HCT116 (cell line): ENCODE measurements at regions not wholly inside any gene's neighbourhood (a gene's known extent, or its start where the extent isn't known, plus 50 kb on each side); places are given as distances from the start of the nearest gene placed in this dataset.

ENCODE experiments used
- CEBPB ChIP-seq: IDR thresholded peaks from 2 replicates; pipeline ENCODE4 v1.6.1; 2012; ENCODE audit warnings: low read depth
- EZH2 ChIP-seq: fragments of 200-600 bp; sonication (generic); IDR thresholded peaks from 2 replicates; pipeline ENCODE4 v1.6.1; 2017; ENCODE audit warnings: antibody characterized with exemption, mixed run types
- EZH2phosphoT487 ChIP-seq: fragments of 200-600 bp; IDR thresholded peaks from 2 replicates; pipeline ENCODE4 v1.6.1; 2018; ENCODE audit warnings: antibody characterized with exemption, borderline replicate concordance
- JUND ChIP-seq: IDR thresholded peaks from 2 replicates; pipeline ENCODE4 v1.6.1; 2012
- POLR2A ChIP-seq: IDR thresholded peaks from 2 replicates; pipeline ENCODE4 v1.7.0; 2011; ENCODE audit warnings: borderline replicate concordance; ENCODE audit not compliant: insufficient read depth, insufficient read length; ENCODE audit errors: extremely low read depth
- POLR2AphosphoS5 ChIP-seq: IDR thresholded peaks from 2 replicates; pipeline ENCODE4 v1.6.1; 2011; ENCODE audit warnings: mild to moderate bottlenecking, low read depth, low read length, moderate library complexity
- SP1 ChIP-seq: IDR thresholded peaks from 2 replicates; pipeline ENCODE4 v1.6.1; 2012; ENCODE audit warnings: low read depth
- YY1 ChIP-seq: IDR thresholded peaks from 2 replicates; pipeline ENCODE4 v1.6.1; 2011; ENCODE audit warnings: low read length, low read depth, moderate library complexity, mild to moderate bottlenecking; ENCODE audit not compliant: insufficient replicate concordance; ENCODE audit errors: extremely low read depth
- TF ChIP-seq, protein P1 (sequence below), 3 experiments: fragments of 200-600 bp in 1 of 3; sonication (generic) in 1 of 3; IDR thresholded peaks in 2 of 3; conservative IDR thresholded peaks in 1 of 3; 2 replicates each; pipeline ENCODE4 v1.5.1; 2012 to 2017; ENCODE audit warnings: low read depth in 2 of 3, low read length in 2 of 3, antibody characterized with exemption in 1 of 3, borderline replicate concordance in 1 of 3, control low read depth in 1 of 3, mild to moderate bottlenecking in 1 of 3, mixed read lengths in 1 of 3, mixed run types in 1 of 3, moderate library complexity in 1 of 3; ENCODE audit not compliant: insufficient read depth in 1 of 3
- TF ChIP-seq, protein P2 (sequence below): IDR thresholded peaks from 2 replicates; pipeline ENCODE4 v1.6.1; 2012; ENCODE audit warnings: low read depth
- TF ChIP-seq, protein P3 (sequence below): IDR thresholded peaks from 2 replicates; pipeline ENCODE4 v1.6.1; 2012
- TF ChIP-seq, protein P4 (sequence below): IDR thresholded peaks from 2 replicates; pipeline ENCODE4 v1.6.1; 2012

DNA sequence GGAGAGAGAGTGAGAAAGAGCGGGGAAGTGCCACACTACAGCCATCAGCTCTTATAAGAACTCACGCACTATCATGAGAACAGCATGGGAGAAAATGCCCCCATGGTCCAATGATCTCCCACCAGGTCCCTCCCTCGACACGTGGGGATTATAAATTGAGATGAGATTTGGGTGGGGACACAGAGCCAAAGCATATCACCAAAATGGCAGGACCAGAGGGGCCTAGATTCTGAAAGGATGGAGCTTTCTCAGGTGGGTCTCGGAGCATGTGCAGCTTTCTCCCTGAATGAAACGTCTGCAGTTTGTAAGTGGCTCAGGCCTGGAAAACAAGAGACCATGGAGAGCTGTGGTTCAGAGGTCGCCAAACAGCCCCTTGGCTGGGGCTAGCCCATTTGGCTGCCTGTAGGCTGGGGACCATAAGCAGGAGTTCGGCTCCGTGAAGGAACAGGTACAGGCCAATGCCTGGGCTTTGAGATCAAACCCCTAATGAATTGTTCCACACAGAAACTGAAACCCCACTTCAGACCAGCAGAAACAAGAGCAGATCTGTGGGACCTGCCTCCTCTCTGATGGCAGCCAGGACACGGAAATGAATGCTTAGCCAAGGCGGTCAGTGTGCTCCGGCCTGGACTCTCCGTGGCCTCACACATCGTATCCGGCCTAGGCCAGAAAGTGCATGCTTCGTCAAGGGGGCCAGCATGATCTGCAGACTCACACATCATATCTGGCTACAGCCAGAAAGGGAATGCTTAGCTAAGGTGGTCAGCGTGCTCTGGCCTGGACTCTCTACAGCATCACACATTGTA lies 111.2 kb upstream of the TMEM18 start:
- TF ChIP-seq POLR2A, result no peak
- TF ChIP-seq, protein P1, sequence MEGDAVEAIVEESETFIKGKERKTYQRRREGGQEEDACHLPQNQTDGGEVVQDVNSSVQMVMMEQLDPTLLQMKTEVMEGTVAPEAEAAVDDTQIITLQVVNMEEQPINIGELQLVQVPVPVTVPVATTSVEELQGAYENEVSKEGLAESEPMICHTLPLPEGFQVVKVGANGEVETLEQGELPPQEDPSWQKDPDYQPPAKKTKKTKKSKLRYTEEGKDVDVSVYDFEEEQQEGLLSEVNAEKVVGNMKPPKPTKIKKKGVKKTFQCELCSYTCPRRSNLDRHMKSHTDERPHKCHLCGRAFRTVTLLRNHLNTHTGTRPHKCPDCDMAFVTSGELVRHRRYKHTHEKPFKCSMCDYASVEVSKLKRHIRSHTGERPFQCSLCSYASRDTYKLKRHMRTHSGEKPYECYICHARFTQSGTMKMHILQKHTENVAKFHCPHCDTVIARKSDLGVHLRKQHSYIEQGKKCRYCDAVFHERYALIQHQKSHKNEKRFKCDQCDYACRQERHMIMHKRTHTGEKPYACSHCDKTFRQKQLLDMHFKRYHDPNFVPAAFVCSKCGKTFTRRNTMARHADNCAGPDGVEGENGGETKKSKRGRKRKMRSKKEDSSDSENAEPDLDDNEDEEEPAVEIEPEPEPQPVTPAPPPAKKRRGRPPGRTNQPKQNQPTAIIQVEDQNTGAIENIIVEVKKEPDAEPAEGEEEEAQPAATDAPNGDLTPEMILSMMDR (IDR thresholded peaks at IDR 0.05 in 2 of 3, conservative IDR thresholded peaks at IDR 0.05 in 1 of 3; ENCODE audit: borderline replicate concordance in 1 of 3, insufficient read depth in 1 of 3, low read depth in 2 of 3, low read length in 2 of 3), result no peak
- no peak for TF ChIP-seq POLR2AphosphoS5
- no peak for TF ChIP-seq YY1
- TF ChIP-seq, protein P2, sequence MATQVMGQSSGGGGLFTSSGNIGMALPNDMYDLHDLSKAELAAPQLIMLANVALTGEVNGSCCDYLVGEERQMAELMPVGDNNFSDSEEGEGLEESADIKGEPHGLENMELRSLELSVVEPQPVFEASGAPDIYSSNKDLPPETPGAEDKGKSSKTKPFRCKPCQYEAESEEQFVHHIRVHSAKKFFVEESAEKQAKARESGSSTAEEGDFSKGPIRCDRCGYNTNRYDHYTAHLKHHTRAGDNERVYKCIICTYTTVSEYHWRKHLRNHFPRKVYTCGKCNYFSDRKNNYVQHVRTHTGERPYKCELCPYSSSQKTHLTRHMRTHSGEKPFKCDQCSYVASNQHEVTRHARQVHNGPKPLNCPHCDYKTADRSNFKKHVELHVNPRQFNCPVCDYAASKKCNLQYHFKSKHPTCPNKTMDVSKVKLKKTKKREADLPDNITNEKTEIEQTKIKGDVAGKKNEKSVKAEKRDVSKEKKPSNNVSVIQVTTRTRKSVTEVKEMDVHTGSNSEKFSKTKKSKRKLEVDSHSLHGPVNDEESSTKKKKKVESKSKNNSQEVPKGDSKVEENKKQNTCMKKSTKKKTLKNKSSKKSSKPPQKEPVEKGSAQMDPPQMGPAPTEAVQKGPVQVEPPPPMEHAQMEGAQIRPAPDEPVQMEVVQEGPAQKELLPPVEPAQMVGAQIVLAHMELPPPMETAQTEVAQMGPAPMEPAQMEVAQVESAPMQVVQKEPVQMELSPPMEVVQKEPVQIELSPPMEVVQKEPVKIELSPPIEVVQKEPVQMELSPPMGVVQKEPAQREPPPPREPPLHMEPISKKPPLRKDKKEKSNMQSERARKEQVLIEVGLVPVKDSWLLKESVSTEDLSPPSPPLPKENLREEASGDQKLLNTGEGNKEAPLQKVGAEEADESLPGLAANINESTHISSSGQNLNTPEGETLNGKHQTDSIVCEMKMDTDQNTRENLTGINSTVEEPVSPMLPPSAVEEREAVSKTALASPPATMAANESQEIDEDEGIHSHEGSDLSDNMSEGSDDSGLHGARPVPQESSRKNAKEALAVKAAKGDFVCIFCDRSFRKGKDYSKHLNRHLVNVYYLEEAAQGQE, result no peak
- no peak for TF ChIP-seq CEBPB
- TF ChIP-seq, protein P3, sequence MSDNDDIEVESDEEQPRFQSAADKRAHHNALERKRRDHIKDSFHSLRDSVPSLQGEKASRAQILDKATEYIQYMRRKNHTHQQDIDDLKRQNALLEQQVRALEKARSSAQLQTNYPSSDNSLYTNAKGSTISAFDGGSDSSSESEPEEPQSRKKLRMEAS, result no peak
- no peak for TF ChIP-seq JUND
- TF ChIP-seq EZH2, result no peak
- TF ChIP-seq SP1, result no peak
- TF ChIP-seq EZH2phosphoT487, result no peak
- TF ChIP-seq, protein P4, sequence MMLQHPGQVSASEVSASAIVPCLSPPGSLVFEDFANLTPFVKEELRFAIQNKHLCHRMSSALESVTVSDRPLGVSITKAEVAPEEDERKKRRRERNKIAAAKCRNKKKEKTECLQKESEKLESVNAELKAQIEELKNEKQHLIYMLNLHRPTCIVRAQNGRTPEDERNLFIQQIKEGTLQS, result no peak
